ENCODE measurements at regions not wholly inside any gene's neighbourhood (a gene's known extent, or its start where the extent isn't known, plus 50 kb on each side); places are given as distances from the start of the nearest gene placed in this dataset.

- no peak overlapping the region for H3K27ac ChIP-seq (ENCODE audit: low read length)
- Mint-ChIP-seq H3K36me3 (no peaks in the 10 kb centered on the region), H3K4me3 (no peak overlapping the region), H3K4me1 (no peaks in the 10 kb centered on the region), H3K27ac (no peak overlapping the region), H3K27me3 (ENCODE audit: low read depth in 2 of 2) (no peaks in the 10 kb centered on the region), H3K9me3 (no peaks in the 10 kb centered on the region)
- no peaks in the 10 kb centered on the region for H3K27me3 ChIP-seq (ENCODE audit: control insufficient read depth, insufficient read depth, low read length)
- 97% methylated on average over 4 of the region's 4 CpGs for WGBS (ENCODE audit: insufficient coverage)
- no peak for DNase-seq
- no peaks in the 10 kb centered on the region for H3K4me1 ChIP-seq (ENCODE audit: control insufficient read depth, insufficient read depth, low read length)
- ATAC-seq = no peak
- no peaks in the 10 kb centered on the region for H3K36me3 ChIP-seq (ENCODE audit: control insufficient read depth, insufficient read depth, low read length)
- intact Hi-C loops (cut with micrococcal nuclease) = no loop called here
- H3K9me3 ChIP-seq (ENCODE audit: control insufficient read depth, insufficient read depth, low read length) = no peaks in the 10 kb centered on the region
- H3K4me3 ChIP-seq (ENCODE audit: low read length) = no peak overlapping the region
- no peak for TF ChIP-seq CTCF (IDR thresholded peaks at IDR 0.05)
Measured at GRCh38 chr4:17060230-17060629, 161.8 kb upstream of the LDB2 start.

GRCh38 chr4:17058916-17059741 lies 160.7 kb upstream of the LDB2 start:
- intact Hi-C loops (cut with micrococcal nuclease) = no loop called here
- Histone ChIP-seq H3K27ac (ENCODE audit: low read length) (no peak overlapping the region), H3K4me3 (ENCODE audit: low read length) (no peak overlapping the region), H3K27me3 (ENCODE audit: control insufficient read depth, insufficient read depth, low read length) (no peaks in the 10 kb centered on the region), H3K4me1 (ENCODE audit: control insufficient read depth, insufficient read depth, low read length) (no peaks in the 10 kb centered on the region), H3K9me3 (ENCODE audit: control insufficient read depth, insufficient read depth, low read length) (no peaks in the 10 kb centered on the region), H3K36me3 (ENCODE audit: control insufficient read depth, insufficient read depth, low read length) (no peaks in the 10 kb centered on the region)
- WGBS (ENCODE audit: insufficient coverage) = 71% methylated on average over 9 of the region's 10 CpGs
- H3K4me1 Mint-ChIP-seq = no peaks in the 10 kb centered on the region
- ATAC-seq (no peak), DNase-seq (no peak)
- no peaks in the 10 kb centered on the region for H3K27me3 Mint-ChIP-seq (ENCODE audit: low read depth in 2 of 2)
- no peaks in the 10 kb centered on the region for H3K9me3 Mint-ChIP-seq
- H3K36me3 Mint-ChIP-seq = no peaks in the 10 kb centered on the region
- no peak overlapping the region for H3K27ac Mint-ChIP-seq
- no peak for TF ChIP-seq CTCF (IDR thresholded peaks at IDR 0.05)
- H3K4me3 Mint-ChIP-seq = no peak overlapping the region

GRCh38 chr4:17058536-17058915 lies 160.1 kb upstream of the LDB2 start:
- no peak for TF ChIP-seq CTCF (IDR thresholded peaks at IDR 0.05)
- Histone ChIP-seq H3K36me3 (ENCODE audit: control insufficient read depth, insufficient read depth, low read length) (no peaks in the 10 kb centered on the region), H3K4me3 (ENCODE audit: low read length) (no peak overlapping the region), H3K9me3 (ENCODE audit: control insufficient read depth, insufficient read depth, low read length) (no peaks in the 10 kb centered on the region), H3K27me3 (ENCODE audit: control insufficient read depth, insufficient read depth, low read length) (no peaks in the 10 kb centered on the region), H3K27ac (ENCODE audit: low read length) (no peak overlapping the region), H3K4me1 (ENCODE audit: control insufficient read depth, insufficient read depth, low read length) (no peaks in the 10 kb centered on the region)
- no peaks in the 10 kb centered on the region for H3K9me3 Mint-ChIP-seq
- 89% methylated on average over 3 of the region's 4 CpGs for WGBS (ENCODE audit: insufficient coverage)
- H3K27me3 Mint-ChIP-seq (ENCODE audit: low read depth in 2 of 2) = no peaks in the 10 kb centered on the region
- no peak overlapping the region for H3K4me3 Mint-ChIP-seq
- H3K27ac Mint-ChIP-seq = no peak overlapping the region
- DNase-seq (no peak), ATAC-seq (no peak)
- intact Hi-C loops (cut with micrococcal nuclease) = no loop called here
- H3K36me3 Mint-ChIP-seq = no peaks in the 10 kb centered on the region
- no peaks in the 10 kb centered on the region for H3K4me1 Mint-ChIP-seq

- no peaks in the 10 kb centered on the region for H3K9me3 ChIP-seq (ENCODE audit: control insufficient read depth, insufficient read depth, low read length)
- Mint-ChIP-seq H3K27me3 (ENCODE audit: low read depth in 2 of 2) (no peaks in the 10 kb centered on the region), H3K4me1 (peaks cover 0 to 7% of the 10 kb centered on the region in 2 donors), H3K36me3 (no peaks in the 10 kb centered on the region), H3K4me3 (no peak overlapping the region), H3K27ac (no peak overlapping the region), H3K9me3 (peaks cover 0 to 2% of the 10 kb centered on the region in 2 donors)
- DNase-seq (no peak), ATAC-seq (no peak)
- H3K27me3 ChIP-seq (ENCODE audit: control insufficient read depth, insufficient read depth, low read length) = no peaks in the 10 kb centered on the region
- no peaks in the 10 kb centered on the region for H3K4me1 ChIP-seq (ENCODE audit: control insufficient read depth, insufficient read depth, low read length)
- WGBS (ENCODE audit: insufficient coverage) = 90% methylated on average over 4 of the region's 6 CpGs
- H3K27ac ChIP-seq (ENCODE audit: low read length) = no peak overlapping the region
- H3K4me3 ChIP-seq (ENCODE audit: low read length) = no peak overlapping the region
- TF ChIP-seq CTCF (IDR thresholded peaks at IDR 0.05) = no peak
- no peaks in the 10 kb centered on the region for H3K36me3 ChIP-seq (ENCODE audit: control insufficient read depth, insufficient read depth, low read length)
- intact Hi-C loops (cut with micrococcal nuclease) = no loop called here
Measured at GRCh38 chr4:17057035-17057434, 158.6 kb upstream of the LDB2 start.
